Peyer's patch (tissue), 4 donors: ENCODE measurements at regions not wholly inside any gene's neighbourhood (a gene's known extent, or its start where the extent isn't known, plus 50 kb on each side); places are given as distances from the start of the nearest gene placed in this dataset.

Experiments used
- CTCF ChIP-seq, 6 experiments: fragments of 450-650 bp in 4 of 6; fragments of 200-600 bp in 2 of 6; sonication (generic) in 1 of 6; IDR thresholded peaks; one replicate each; pipeline ENCODE4 v1.5.1; 2017 to 2019; ENCODE audit warnings: antibody characterized with exemption in 6 of 6, mild to moderate bottlenecking in 3 of 6, moderate library complexity in 1 of 6
- POLR2A ChIP-seq, 2 donors: fragments of 450-650 bp; IDR thresholded peaks; one replicate each; pipeline ENCODE4 v1.5.1; 2017; ENCODE audit warnings: antibody characterized with exemption in 2 of 2, mild to moderate bottlenecking in 2 of 2, moderate library complexity in 2 of 2

GRCh38 chr9:78923966-78924659 is 627.2 kb downstream of the PSAT1 start:
- TF ChIP-seq POLR2A (IDR thresholded peaks at IDR 0.05) = no peak
- no peak for TF ChIP-seq CTCF (IDR thresholded peaks at IDR 0.05)
